ENCODE measurements at regions not wholly inside any gene's neighbourhood (a gene's known extent, or its start where the extent isn't known, plus 50 kb on each side); places are given as distances from the start of the nearest gene placed in this dataset.

- no peak for DNase-seq
- Histone ChIP-seq H3K27me3 (no peaks in the 10 kb centered on the region), H3K4me3 (ENCODE audit: low read depth, low read length) (no peak overlapping the region), H3K9me3 (no peaks in the 10 kb centered on the region), H3K4me1 (no peaks in the 10 kb centered on the region; the same call in 1 of the 2 replicates), H3K36me3 (no peaks in the 10 kb centered on the region)
- TF ChIP-seq, protein P1, sequence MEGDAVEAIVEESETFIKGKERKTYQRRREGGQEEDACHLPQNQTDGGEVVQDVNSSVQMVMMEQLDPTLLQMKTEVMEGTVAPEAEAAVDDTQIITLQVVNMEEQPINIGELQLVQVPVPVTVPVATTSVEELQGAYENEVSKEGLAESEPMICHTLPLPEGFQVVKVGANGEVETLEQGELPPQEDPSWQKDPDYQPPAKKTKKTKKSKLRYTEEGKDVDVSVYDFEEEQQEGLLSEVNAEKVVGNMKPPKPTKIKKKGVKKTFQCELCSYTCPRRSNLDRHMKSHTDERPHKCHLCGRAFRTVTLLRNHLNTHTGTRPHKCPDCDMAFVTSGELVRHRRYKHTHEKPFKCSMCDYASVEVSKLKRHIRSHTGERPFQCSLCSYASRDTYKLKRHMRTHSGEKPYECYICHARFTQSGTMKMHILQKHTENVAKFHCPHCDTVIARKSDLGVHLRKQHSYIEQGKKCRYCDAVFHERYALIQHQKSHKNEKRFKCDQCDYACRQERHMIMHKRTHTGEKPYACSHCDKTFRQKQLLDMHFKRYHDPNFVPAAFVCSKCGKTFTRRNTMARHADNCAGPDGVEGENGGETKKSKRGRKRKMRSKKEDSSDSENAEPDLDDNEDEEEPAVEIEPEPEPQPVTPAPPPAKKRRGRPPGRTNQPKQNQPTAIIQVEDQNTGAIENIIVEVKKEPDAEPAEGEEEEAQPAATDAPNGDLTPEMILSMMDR (IDR thresholded peaks at IDR 0.05; ENCODE audit: low read depth, low read length): no peak
Measured at GRCh38 chr1:193629875-193630274, 443.5 kb upstream of the B3GALT2 start.

DNA sequence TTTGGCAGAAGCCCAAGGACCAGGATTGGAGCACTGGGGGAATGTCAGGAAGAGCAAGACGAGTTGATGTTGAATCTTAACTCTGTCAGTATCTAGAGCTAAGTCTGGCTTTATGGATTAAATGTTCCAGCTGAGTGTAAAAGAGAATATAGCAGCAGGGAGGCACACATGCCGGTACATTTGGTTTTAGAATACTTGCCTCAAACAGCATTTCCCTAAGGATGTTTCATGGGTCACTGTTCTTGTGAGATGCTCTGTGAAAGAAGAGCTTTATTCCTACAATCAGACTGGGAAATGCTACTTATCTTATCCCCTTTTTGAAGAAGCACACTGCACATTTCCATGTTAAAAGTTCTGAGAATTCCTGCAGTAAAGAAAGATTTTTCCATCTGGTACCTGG is 440.3 kb upstream of the B3GALT2 start:
- no peaks in the 10 kb centered on the region for H3K9me3 ChIP-seq
- H3K4me1 ChIP-seq: no peaks in the 10 kb centered on the region; the same call in 1 of the 2 replicates
- H3K27me3 ChIP-seq: no peaks in the 10 kb centered on the region
- H3K4me3 ChIP-seq (ENCODE audit: low read depth, low read length): no peak overlapping the region
- no peak for DNase-seq
- TF ChIP-seq, protein P1 (IDR thresholded peaks at IDR 0.05; ENCODE audit: low read depth, low read length): no peak
- H3K36me3 ChIP-seq: no peaks in the 10 kb centered on the region

DNA sequence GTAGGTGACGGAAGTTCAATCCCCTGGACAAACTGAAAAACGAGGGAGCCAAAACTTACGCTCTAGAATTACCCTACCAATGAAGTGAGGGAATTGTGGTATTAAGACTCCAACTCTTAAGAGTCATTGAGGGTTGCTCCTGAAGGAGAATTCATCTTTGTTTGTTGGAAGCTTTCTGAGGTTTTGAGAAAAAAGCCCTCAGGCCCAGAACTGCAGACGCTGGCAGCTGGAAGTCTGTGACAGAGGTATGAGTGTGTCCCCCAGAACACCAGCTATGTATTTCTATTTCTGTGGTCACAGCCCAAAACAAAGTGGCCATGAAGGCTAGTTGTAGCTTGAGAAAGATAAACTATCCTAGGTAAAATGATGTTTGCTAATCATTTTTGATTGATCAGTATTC is 438.8 kb upstream of the B3GALT2 start:
- H3K9me3 ChIP-seq: no peaks in the 10 kb centered on the region
- H3K36me3 ChIP-seq: no peaks in the 10 kb centered on the region
- TF ChIP-seq, protein P1 (IDR thresholded peaks at IDR 0.05; ENCODE audit: low read depth, low read length): no peak

DNA sequence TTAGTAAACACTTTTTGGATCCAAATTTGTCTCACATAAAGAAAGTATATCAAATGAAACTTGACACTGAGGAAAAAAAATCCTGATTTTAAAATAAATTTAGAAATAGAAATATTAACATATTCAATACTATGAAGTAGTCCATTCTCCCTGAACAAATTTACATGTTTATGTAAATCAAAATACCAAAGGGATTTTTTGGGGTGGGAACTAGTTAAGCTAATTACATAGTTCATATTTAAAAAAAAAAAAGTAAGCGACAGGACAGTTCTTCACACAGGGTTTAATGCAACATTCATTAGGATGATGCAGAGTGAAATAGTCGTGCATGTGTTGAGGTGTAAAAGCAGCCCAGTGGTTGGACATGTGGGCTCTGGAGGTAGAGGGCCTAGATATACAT is 433.5 kb upstream of the B3GALT2 start:
- TF ChIP-seq, protein P1 (IDR thresholded peaks at IDR 0.05; ENCODE audit: low read depth, low read length): no peak
- no peak overlapping the region for H3K4me3 ChIP-seq (ENCODE audit: low read depth, low read length)

More for the DNA sequence above, 438.8 kb upstream of the B3GALT2 start:
- H3K4me1 ChIP-seq: no peaks in the 10 kb centered on the region; the same call in 1 of the 2 replicates
- no peak for DNase-seq
- H3K27me3 ChIP-seq: no peaks in the 10 kb centered on the region
- H3K4me3 ChIP-seq (ENCODE audit: low read depth, low read length): no peak overlapping the region

DNA sequence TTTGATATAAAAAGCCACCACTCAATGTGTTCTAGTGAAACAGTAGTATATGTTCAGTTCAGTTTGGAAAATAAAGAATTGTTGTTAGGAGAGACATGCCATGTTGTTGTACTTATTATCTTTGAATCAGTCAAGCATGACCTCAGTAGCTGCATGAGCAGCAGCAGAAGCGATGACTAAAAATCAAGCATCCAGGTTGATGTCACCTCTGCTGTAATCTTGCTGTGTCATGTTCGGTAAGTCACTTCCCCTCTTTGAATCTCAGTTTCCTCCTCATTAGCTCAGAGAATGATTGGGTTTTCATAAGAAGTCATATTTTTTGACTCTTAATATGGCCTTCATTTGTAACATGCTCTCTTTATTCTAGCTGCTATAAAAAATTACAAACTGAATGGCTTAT is 428.4 kb upstream of the B3GALT2 start:
- Histone ChIP-seq H3K9me3 (no peaks in the 10 kb centered on the region), H3K36me3 (no peaks in the 10 kb centered on the region), H3K4me3 (ENCODE audit: low read depth, low read length) (no peak overlapping the region), H3K4me1 (peaks cover 8% of the 10 kb centered on the region; the same call in 1 of the 2 replicates), H3K27me3 (no peaks in the 10 kb centered on the region)
- DNase-seq: no peak
- TF ChIP-seq, protein P1 (IDR thresholded peaks at IDR 0.05; ENCODE audit: low read depth, low read length): no peak

More for the DNA sequence above, 433.5 kb upstream of the B3GALT2 start:
- Histone ChIP-seq H3K27me3 (no peaks in the 10 kb centered on the region), H3K36me3 (no peaks in the 10 kb centered on the region), H3K4me1 (peaks cover 3% of the 10 kb centered on the region; the same call in 1 of the 2 replicates), H3K9me3 (no peaks in the 10 kb centered on the region)
- no peak for DNase-seq

- Histone ChIP-seq H3K4me3 (ENCODE audit: low read depth, low read length) (no peak overlapping the region), H3K27me3 (no peaks in the 10 kb centered on the region), H3K36me3 (no peaks in the 10 kb centered on the region), H3K9me3 (no peaks in the 10 kb centered on the region), H3K4me1 (peaks cover 8% of the 10 kb centered on the region; the same call in 1 of the 2 replicates)
- TF ChIP-seq, protein P1 (IDR thresholded peaks at IDR 0.05; ENCODE audit: low read depth, low read length): no peak
- no peak for DNase-seq
Measured at GRCh38 chr1:193614275-193614674, 427.9 kb upstream of the B3GALT2 start.
